Large intestine (tissue), 3 donors: ENCODE measurements at regions not wholly inside any gene's neighbourhood (a gene's known extent, or its start where the extent isn't known, plus 50 kb on each side); places are given as distances from the start of the nearest gene placed in this dataset.

ENCODE experiments used
- DNase-seq, 2 donors: peaks; one replicate each; pipeline versions ENCODE4 v3.0.0 to v3.0.0-alpha.2; 2013
- H3K27ac ChIP-seq: one replicate; pipeline ENCODE4 v1.5.1; 2013; ENCODE audit warnings: low read length
- H3K27me3 ChIP-seq: 2 replicates; pipeline ENCODE4 v1.6.1; 2013; ENCODE audit warnings: low read length; ENCODE audit not compliant: control insufficient read depth, insufficient read depth
- H3K36me3 ChIP-seq: 2 replicates; pipeline ENCODE4 v1.6.1; 2013; ENCODE audit warnings: low read length; ENCODE audit not compliant: control insufficient read depth, insufficient read depth
- H3K4me1 ChIP-seq: one replicate; pipeline ENCODE4 v1.6.1; 2013; ENCODE audit warnings: low read length; ENCODE audit not compliant: control insufficient read depth, insufficient read depth
- H3K4me3 ChIP-seq: one replicate; pipeline ENCODE4 v1.5.1; 2013; ENCODE audit warnings: low read length
- H3K9me3 ChIP-seq: one replicate; pipeline ENCODE4 v1.6.1; 2013; ENCODE audit warnings: mild to moderate bottlenecking, low read depth, low read length, moderate library complexity; ENCODE audit not compliant: control insufficient read depth
- WGBS: methylation state at CpG from one replicate; pipeline ENCODE4 v1.1.5; 2013; ENCODE audit warnings: low lambda C conversion rate; ENCODE audit not compliant: insufficient coverage; 5-methylcytosine and 5-hydroxymethylcytosine counted together

DNA sequence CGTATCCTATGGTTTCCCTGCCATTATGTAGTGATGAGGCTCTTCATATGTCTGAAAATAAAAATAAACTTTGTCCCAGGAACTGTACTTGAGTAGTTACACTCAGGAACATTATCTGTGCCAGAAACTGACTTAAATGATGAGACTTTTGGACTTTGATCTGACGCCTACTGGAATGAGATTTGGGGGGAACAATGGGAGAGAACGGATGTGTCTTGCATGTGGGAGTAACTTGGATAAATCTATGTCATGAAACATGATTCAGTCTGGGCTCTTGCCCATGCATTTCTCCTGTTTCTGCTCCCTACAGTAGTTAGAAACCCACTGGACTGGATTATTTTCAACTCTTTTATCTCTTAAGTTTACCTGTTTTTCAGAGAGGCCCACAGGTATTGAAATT, 2351.4 kb downstream of the PCDH7 start:
- H3K27me3 ChIP-seq = no peaks in the 10 kb centered on the region
- H3K36me3 ChIP-seq = no peaks in the 10 kb centered on the region
- no peaks in the 10 kb centered on the region for H3K9me3 ChIP-seq
- H3K4me1 ChIP-seq = peaks cover 3% of the 10 kb centered on the region
- DNase-seq = peak in 1 of 2 donors; percentile 25
- H3K4me3 ChIP-seq = no peak overlapping the region
- WGBS = 80% methylated on average over 1 of the region's 3 CpGs
- H3K27ac ChIP-seq = no peak overlapping the region

DNA sequence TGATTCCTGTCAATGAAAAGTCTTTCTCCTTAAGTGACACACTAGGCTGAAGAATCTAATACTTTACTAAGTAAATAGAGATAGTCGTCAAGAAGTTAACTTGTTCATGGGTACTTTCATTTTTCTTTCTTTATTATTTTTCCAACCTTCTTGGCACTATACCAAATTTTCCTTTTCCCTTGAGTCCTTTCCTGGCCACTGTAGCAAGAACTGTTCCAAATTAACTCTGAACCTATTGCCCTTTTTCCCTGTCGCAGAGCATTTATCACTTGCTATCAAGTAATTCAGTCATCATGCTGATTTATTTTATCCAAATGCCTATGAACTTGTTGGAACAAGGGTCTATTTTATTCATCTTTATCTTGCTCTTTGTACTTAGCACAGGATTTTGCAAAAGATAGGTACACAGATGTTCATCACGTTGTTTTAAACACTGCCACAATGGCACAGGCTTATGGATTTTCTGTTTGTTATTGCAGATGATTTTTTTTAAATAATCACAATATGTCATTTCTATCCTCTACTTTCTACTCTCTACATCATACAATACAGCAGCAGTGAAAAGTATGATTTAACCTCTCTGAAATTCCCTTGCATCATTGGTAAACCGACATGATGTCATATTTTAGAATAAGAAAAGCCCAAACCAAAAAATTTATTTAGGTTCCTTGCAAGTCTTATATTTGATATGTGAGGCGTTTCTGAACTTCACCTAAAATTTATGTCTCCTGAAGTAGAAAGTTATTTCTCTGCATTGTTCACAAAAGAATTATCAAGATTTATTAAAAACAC, 2352.3 kb downstream of the PCDH7 start:
- Histone ChIP-seq H3K4me1 (peaks cover 3% of the 10 kb centered on the region), H3K4me3 (no peak overlapping the region), H3K27ac (no peak overlapping the region), H3K9me3 (no peaks in the 10 kb centered on the region), H3K36me3 (no peaks in the 10 kb centered on the region), H3K27me3 (no peaks in the 10 kb centered on the region)
- WGBS = 57% methylated on average over 1 of the region's 5 CpGs
- no peak for DNase-seq

DNA sequence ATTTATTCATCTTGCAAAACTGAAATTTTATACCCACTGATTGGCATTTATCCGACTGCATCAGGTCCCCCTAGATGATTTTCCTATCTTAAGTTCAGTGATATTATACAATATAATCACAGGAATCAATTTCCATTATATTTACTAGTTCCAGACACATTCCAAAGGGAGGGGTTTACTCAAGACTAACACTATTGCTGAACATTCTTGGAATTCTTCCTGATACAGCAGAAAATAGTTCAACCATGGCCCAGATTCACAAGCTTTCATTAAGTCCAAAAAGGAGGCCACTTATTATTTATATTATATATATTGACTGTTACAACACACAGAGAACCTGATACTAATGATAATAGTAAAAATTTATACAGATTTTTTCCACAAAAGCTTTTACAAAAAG, 2353.6 kb downstream of the PCDH7 start:
- no peaks in the 10 kb centered on the region for H3K36me3 ChIP-seq
- H3K4me3 ChIP-seq = no peak overlapping the region
- WGBS = no CpG with 5 or more reads among the region's 1 CpG
- no peaks in the 10 kb centered on the region for H3K27me3 ChIP-seq
- H3K27ac ChIP-seq = no peak overlapping the region
- peaks cover 8% of the 10 kb centered on the region for H3K4me1 ChIP-seq
- H3K9me3 ChIP-seq = no peaks in the 10 kb centered on the region
- no peak for DNase-seq

DNA sequence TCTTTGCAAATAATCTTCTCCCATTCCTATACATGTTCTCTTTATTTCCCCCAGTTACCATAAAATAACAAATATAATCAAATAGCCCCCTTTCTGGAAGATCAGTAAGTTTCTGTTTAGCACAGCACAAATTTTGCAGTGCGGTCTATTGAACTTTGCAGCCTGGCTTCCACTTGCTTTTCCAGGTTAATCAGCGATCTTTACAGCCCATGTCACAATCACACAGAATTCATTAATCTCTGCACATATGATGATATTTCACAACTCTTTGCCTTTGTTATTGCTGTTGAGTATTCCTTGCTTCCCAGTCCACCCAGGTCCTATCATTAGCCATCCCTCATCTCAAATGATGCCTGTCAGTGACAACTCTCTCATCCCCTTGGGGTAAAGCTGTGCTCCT, 2358.0 kb downstream of the PCDH7 start:
- WGBS = no CpG with 5 or more reads among the region's 2 CpGs
- DNase-seq = peak; percentile 61 to 84
- Histone ChIP-seq H3K27me3 (no peaks in the 10 kb centered on the region), H3K4me3 (no peak overlapping the region), H3K4me1 (peaks cover 9% of the 10 kb centered on the region), H3K36me3 (no peaks in the 10 kb centered on the region), H3K9me3 (no peaks in the 10 kb centered on the region), H3K27ac (peak overlapping the region; percentile 26)

DNA sequence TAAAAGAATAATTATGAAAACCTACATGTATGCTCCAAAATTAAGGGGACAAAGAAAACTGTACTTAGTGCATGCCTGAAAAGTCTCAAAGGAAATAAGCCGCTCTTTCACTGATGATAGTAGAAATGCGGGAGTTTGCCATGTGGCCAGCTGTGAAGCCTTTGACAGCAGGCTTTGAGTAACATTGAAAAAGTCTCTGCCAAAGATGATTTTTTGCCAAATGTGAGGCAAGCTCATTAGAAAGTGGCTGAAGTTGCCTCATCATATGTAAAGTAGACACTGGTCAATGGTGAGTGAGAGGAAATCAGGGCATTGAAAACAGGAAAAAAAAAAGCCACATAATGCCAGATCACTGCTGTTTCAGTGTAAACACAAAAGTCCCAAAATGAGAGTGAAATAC, 2360.1 kb downstream of the PCDH7 start:
- no peak for DNase-seq
- no peak overlapping the region for H3K4me3 ChIP-seq
- H3K27me3 ChIP-seq = no peaks in the 10 kb centered on the region
- H3K4me1 ChIP-seq = peaks cover 6% of the 10 kb centered on the region
- 90% methylated on average over 2 of the region's 2 CpGs for WGBS
- no peaks in the 10 kb centered on the region for H3K9me3 ChIP-seq
- H3K36me3 ChIP-seq = no peaks in the 10 kb centered on the region
- no peak overlapping the region for H3K27ac ChIP-seq

DNA sequence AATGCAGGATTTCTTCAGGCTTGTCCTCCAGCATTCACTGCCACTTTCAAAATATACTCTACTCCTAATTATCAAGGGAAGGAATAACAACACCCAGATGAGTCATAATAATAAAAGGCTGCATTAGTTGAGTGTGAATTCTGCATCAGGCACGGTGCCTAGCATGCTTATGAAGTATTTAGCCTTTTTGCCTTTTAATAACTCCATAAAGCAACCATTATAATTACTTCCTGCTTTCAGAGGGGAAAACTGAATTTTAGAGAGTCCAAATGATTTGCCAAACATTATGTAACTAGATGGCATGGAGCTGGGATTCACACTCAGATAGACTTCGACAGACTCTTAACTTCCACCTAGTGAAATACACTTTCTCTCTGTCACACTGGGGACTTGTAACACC, 2365.5 kb downstream of the PCDH7 start:
- Histone ChIP-seq H3K27ac (no peak overlapping the region), H3K36me3 (no peaks in the 10 kb centered on the region), H3K4me1 (no peaks in the 10 kb centered on the region), H3K4me3 (no peak overlapping the region), H3K9me3 (no peaks in the 10 kb centered on the region), H3K27me3 (no peaks in the 10 kb centered on the region)
- no peak for DNase-seq
- WGBS = no CpG with 5 or more reads among the region's 2 CpGs

DNA sequence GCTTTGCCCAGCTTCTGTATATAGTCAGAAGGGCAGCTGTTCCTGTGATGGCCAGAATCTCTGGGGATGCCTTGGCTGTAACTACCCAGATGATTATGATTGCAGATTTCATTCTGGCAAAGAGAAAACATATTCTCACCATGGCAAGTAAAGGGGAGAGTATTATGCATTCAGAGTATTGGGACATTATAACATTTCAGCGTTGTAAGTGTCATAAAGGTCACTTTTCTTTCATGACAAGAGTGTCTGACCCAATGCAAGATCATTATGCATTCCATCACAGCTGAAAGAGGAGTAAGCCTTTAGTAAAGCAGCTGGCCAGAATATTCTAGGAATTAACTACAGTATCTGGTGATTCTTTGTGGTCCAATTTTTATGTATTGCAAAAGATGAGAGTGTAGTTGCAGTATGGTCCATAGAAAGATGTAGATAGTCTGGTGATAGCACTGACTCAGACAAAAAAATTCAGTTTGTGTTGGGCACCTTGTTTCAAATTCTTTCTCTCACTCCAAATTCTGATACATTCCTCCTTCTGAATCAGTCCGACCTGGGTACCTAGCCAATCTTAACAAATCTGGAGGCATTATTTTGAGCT, 2366.3 kb downstream of the PCDH7 start:
- H3K36me3 ChIP-seq = no peaks in the 10 kb centered on the region
- H3K27me3 ChIP-seq = no peaks in the 10 kb centered on the region
- no peaks in the 10 kb centered on the region for H3K4me1 ChIP-seq
- H3K4me3 ChIP-seq = no peak overlapping the region
- no peak overlapping the region for H3K27ac ChIP-seq
- no peaks in the 10 kb centered on the region for H3K9me3 ChIP-seq
- 60% methylated on average over 1 of the region's 2 CpGs for WGBS
- no peak for DNase-seq

DNA sequence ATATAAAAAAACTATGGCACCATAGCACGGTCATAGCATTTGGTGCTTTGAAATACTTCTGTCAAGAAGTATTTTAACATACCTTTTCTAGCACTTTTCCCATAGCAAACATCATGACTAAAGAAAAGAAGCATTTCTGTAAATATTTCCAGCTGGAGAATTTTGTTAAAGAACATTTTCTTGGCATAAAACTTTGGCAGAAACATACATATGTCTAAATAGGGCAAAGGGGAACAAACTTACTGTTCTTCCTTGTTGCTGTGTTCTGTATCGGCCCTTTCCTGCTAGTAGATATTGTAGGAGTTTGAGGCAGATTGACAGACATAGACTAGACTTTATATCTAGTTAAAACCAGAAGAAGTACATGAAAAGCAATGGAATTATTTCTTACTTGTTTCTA, 2368.5 kb downstream of the PCDH7 start:
- Histone ChIP-seq H3K27ac (no peak overlapping the region), H3K4me1 (no peaks in the 10 kb centered on the region), H3K27me3 (no peaks in the 10 kb centered on the region), H3K9me3 (no peaks in the 10 kb centered on the region), H3K36me3 (no peaks in the 10 kb centered on the region), H3K4me3 (no peak overlapping the region)
- no CpG with 5 or more reads among the region's 2 CpGs for WGBS
- DNase-seq = no peak

DNA sequence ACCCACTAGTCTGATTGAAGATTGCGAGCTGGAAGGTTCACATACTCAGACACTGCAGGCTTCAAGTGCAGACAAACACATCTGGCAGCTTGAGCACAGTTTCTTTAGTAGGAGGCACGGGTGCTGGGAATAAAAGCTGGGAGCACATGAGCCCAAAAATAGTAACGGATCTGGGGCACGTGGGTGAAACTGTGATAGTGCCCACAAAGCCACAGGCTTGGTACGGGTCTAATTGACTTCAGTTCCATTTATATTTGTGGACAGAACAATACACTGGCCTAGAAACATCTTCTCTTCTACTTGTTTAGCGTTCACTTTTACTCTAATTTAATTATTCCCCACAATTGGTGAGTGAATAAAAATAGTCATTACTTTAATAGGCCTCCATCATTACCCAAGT, 2370.7 kb downstream of the PCDH7 start:
- no CpG with 5 or more reads among the region's 6 CpGs for WGBS

DNA sequence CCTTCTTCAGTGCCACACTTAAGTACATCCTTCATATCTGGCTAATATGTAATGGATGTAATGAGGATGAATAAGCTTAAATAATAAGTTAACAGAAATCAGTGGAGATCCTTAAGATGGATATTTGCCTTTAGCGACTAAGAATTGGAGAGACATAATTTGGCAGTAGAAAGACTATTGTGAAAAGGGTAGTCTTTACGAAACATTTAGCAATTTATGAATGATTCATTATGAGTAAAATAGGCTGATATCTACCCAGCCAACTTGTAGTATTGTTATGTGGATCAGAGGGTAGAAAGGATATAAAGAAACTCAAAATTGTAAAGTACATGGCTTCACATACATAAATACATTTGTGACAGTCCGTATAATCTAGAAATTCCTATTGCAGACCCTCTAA, 2371.8 kb downstream of the PCDH7 start:
- H3K4me1 ChIP-seq = no peaks in the 10 kb centered on the region
- H3K27me3 ChIP-seq = no peaks in the 10 kb centered on the region
- no peak overlapping the region for H3K4me3 ChIP-seq
- DNase-seq = no peak
- WGBS = 100% methylated on average over 1 of the region's 3 CpGs
- no peaks in the 10 kb centered on the region for H3K9me3 ChIP-seq
- no peak overlapping the region for H3K27ac ChIP-seq
- H3K36me3 ChIP-seq = no peaks in the 10 kb centered on the region

More for the DNA sequence above, 2370.7 kb downstream of the PCDH7 start:
- no peaks in the 10 kb centered on the region for H3K9me3 ChIP-seq
- no peak overlapping the region for H3K4me3 ChIP-seq
- DNase-seq = no peak
- H3K4me1 ChIP-seq = no peaks in the 10 kb centered on the region
- H3K36me3 ChIP-seq = no peaks in the 10 kb centered on the region
- no peaks in the 10 kb centered on the region for H3K27me3 ChIP-seq
- no peak overlapping the region for H3K27ac ChIP-seq

DNA sequence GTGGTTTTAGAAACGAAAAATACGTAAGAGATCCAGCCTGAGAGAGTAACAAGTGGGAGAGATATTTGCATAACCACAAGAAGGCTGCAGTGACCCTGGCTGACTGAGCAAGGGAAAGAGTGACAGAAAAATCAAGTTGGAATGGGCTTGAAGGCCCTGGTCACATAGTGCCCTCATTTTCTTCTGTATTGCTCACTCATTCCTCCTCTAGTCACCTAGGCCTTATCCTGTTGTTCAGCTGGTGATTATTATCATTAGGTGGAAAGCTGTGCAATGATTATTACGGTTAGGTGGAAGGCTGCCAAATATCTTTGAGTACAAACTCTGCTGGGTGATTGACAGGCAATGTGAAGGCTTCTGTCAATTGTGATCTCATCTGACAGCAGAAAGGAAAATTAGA, 2384.1 kb downstream of the PCDH7 start:
- no peak overlapping the region for H3K27ac ChIP-seq
- no peaks in the 10 kb centered on the region for H3K4me1 ChIP-seq
- no peaks in the 10 kb centered on the region for H3K9me3 ChIP-seq
- no peak for DNase-seq
- H3K27me3 ChIP-seq = no peaks in the 10 kb centered on the region
- no peak overlapping the region for H3K4me3 ChIP-seq
- WGBS = no CpG with 5 or more reads among the region's 3 CpGs
- H3K36me3 ChIP-seq = no peaks in the 10 kb centered on the region
